ENCODE measurements at regions not wholly inside any gene's neighbourhood (a gene's known extent, or its start where the extent isn't known, plus 50 kb on each side); places are given as distances from the start of the nearest gene placed in this dataset.

DNA sequence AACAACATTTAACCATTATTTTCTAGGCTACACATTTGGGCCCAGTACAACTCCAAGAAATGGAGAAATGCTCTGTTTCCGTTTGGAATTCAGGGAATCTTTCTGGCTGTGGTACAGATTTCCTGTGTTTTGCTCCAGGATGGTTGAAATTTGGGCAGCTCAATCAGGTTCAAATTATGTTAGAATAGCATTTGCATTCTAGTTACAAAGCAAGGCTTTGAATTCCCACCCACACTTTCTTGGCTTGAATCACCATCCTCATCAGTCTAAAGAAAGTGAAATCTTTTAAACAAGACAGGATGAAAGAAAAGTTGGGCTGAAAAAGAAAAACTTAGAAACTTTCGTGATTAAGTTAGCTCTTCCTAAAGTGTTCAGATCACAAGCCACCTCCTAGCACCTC is 98.1 kb upstream of the VCX3B start:
- TF ChIP-seq, protein P1, sequence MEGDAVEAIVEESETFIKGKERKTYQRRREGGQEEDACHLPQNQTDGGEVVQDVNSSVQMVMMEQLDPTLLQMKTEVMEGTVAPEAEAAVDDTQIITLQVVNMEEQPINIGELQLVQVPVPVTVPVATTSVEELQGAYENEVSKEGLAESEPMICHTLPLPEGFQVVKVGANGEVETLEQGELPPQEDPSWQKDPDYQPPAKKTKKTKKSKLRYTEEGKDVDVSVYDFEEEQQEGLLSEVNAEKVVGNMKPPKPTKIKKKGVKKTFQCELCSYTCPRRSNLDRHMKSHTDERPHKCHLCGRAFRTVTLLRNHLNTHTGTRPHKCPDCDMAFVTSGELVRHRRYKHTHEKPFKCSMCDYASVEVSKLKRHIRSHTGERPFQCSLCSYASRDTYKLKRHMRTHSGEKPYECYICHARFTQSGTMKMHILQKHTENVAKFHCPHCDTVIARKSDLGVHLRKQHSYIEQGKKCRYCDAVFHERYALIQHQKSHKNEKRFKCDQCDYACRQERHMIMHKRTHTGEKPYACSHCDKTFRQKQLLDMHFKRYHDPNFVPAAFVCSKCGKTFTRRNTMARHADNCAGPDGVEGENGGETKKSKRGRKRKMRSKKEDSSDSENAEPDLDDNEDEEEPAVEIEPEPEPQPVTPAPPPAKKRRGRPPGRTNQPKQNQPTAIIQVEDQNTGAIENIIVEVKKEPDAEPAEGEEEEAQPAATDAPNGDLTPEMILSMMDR (conservative IDR thresholded peaks at IDR 0.05; ENCODE audit: control insufficient read depth, insufficient read depth, low read depth, low read length) = no peak
- no peak overlapping the region for H3K4me3 ChIP-seq (ENCODE audit: control insufficient read depth, low read depth, low read length)
- no peak for DNase-seq (ENCODE audit: low read depth)

DNA sequence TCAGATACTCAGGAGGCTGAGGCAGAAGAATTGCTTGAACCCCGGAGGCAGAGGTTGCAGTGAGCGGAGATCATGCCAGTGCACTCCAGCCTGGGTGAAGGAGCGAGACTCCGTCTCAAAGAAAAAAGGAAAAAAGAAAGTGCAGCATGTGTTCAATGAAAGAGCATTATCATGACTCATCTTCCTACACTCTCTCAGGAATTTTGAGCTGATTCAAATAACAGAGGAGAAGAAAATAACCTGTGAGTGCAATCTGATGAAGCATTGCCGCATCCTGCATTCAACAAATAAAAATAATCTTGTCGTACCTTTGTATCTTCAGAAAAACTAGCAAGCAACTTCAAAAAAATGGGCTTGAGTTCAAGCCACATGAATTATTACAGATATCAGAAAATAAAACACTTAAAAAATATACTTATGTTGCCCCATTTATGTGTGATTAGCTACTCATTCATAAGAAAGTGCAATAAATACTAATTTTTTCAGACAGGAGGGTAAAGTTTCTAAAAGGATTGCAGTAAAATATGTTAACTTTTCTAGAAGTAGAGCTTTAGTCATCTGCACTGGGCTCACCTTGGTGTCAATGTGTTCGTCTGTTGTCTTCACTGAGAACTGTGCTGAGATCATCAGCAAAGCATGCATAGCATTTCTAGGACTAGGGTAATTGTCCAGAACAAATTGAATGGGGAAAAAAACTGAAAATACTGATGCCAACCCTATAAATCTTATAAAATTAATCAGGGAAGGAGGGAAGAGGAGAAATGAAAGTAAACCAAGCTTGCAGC is 90.4 kb upstream of the VCX3B start:
- H3K4me3 ChIP-seq (ENCODE audit: control insufficient read depth, low read depth, low read length) = no peak overlapping the region
- DNase-seq (ENCODE audit: low read depth) = peak; percentile 7
- TF ChIP-seq, protein P1 (conservative IDR thresholded peaks at IDR 0.05; ENCODE audit: control insufficient read depth, insufficient read depth, low read depth, low read length) = no peak

DNA sequence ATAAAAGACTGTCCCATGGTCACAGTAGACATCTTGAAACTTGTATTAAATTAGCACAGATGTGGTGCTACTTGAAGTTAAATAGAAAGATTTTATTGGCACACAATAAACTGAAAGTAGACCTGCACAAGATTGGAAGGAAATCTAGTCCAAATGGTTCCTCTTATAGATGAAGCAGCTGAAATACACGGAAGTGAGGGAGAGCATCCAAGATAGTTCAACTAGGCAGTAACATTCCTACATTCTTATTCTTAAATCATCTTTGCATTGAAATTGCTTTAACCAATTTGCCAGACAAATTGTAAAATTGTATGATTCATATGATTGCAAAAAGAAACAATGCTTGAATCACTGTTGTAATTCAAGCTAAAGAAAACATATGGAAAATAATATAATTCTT is 87.6 kb upstream of the VCX3B start:
- DNase-seq (ENCODE audit: low read depth) = no peak
- TF ChIP-seq, protein P1 (conservative IDR thresholded peaks at IDR 0.05; ENCODE audit: control insufficient read depth, insufficient read depth, low read depth, low read length) = no peak
- no peak overlapping the region for H3K4me3 ChIP-seq (ENCODE audit: control insufficient read depth, low read depth, low read length)

DNA sequence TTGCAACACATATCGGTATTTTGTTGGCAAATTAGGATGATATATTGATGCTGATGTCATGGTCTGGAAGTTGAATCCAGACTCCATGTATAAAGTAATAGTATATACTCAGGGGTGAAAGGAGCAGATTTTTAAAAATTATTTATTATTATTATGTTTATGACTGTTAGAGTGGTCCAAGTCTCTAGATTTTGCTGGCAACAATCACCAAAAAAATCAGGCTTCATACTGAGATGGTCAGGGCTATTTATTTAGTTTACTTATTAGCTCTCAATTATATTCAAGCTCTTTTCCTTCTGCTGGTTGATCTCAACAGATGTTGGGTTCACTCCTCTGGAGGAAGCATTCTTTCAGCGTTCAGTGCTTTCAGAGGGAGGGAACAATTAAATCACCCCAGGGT is 73.9 kb upstream of the VCX3B start:
- TF ChIP-seq, protein P1 (conservative IDR thresholded peaks at IDR 0.05; ENCODE audit: control insufficient read depth, insufficient read depth, low read depth, low read length) = no peak
- no peak for DNase-seq (ENCODE audit: low read depth)
- no peak overlapping the region for H3K4me3 ChIP-seq (ENCODE audit: control insufficient read depth, low read depth, low read length)

DNA sequence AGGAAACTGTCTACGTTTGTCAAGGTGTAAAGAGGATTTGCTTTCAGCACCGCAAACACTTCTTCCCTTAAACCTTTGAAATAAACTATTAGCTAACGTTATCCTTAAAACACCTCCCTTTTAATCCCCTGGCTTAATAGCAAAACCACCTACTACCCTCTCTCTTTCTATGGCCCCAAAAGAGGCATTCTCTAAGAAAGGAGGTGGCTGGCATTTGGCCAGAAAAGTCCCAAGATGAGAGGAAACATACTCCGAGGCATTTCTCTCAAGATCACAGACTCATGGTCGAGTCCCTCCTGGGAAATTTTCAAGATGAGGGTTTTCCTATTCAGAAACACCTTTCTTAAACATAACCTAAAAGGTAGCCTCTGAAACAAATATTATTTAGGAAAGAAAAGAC is 60.6 kb upstream of the VCX3B start:
- DNase-seq (ENCODE audit: low read depth) = no peak
- TF ChIP-seq, protein P1 (conservative IDR thresholded peaks at IDR 0.05; ENCODE audit: control insufficient read depth, insufficient read depth, low read depth, low read length) = no peak
- no peak overlapping the region for H3K4me3 ChIP-seq (ENCODE audit: control insufficient read depth, low read depth, low read length)

DNA sequence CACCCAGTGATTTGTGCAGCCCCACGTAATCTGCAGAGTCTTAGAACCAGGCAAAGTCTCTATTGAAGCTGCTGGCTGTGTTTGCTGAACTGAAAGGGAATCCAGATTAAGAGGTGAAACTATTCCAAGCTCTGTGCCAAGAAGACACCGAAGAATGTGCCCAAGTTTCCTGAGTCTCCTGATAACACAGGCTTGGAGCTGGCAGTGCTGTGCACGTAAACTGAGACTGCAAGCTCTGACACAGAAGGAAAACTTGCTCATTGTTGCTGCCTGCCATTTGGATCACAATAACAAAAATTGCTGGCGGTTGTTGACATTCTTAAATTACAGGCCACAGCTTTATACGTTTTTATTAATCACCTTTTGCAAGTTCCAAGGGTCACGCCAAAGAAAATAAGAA is 60.2 kb upstream of the VCX3B start:
- DNase-seq (ENCODE audit: low read depth) = no peak
- TF ChIP-seq, protein P1 (conservative IDR thresholded peaks at IDR 0.05; ENCODE audit: control insufficient read depth, insufficient read depth, low read depth, low read length) = no peak
- H3K4me3 ChIP-seq (ENCODE audit: control insufficient read depth, low read depth, low read length) = no peak overlapping the region
